MM.1S (cell line): ENCODE measurements at regions not wholly inside any gene's neighbourhood (a gene's known extent, or its start where the extent isn't known, plus 50 kb on each side); places are given as distances from the start of the nearest gene placed in this dataset.

ENCODE experiments used
- DNase-seq: peaks from one replicate; pipeline ENCODE4 v3.0.0-alpha.2; 2015
- H2AFZ ChIP-seq: fragments of 300-600 bp; sonication (generic); 2 replicates; pipeline ENCODE4 v1.6.0; 2016; ENCODE audit warnings: antibody characterized with exemption, low read length
- H3F3A ChIP-seq: fragments of 300-600 bp; sonication (generic); 2 replicates; pipeline ENCODE4 v1.6.1; 2016; ENCODE audit warnings: mild to moderate bottlenecking, antibody characterized with exemption, low read length, moderate library complexity, mixed read lengths; ENCODE audit not compliant: insufficient read depth
- H3K27ac ChIP-seq: fragments of 300-600 bp; sonication (generic); 2 replicates; pipeline ENCODE4 v1.5.1; 2016; ENCODE audit warnings: mild to moderate bottlenecking, low read length
- H3K27me3 ChIP-seq: fragments of 300-600 bp; sonication (generic); replicated peaks from 2 replicates; pipeline ENCODE4 v1.6.0; 2016; ENCODE audit warnings: low read length; ENCODE audit not compliant: insufficient read depth
- H3K36me3 ChIP-seq: fragments of 300-600 bp; sonication (generic); replicated peaks from 2 replicates; pipeline ENCODE4 v1.6.1; 2016; ENCODE audit warnings: mild to moderate bottlenecking, low read length, mixed read lengths; ENCODE audit not compliant: insufficient read depth
- H3K4me1 ChIP-seq: fragments of 300-600 bp; sonication (generic); 2 replicates; pipeline ENCODE4 v1.6.1; 2016; ENCODE audit warnings: low read length, mixed read lengths
- H3K4me2 ChIP-seq: fragments of 300-600 bp; sonication (generic); 2 replicates; pipeline ENCODE4 v1.6.0; 2016; ENCODE audit warnings: low read depth, low read length
- H3K4me3 ChIP-seq: fragments of 300-600 bp; sonication (generic); 2 replicates; pipeline ENCODE4 v1.5.1; 2016; ENCODE audit warnings: low read length, mixed read lengths
- H3K79me2 ChIP-seq: fragments of 300-600 bp; sonication (generic); 2 replicates; pipeline ENCODE4 v1.6.1; 2016; ENCODE audit warnings: mixed run types, low read length, mixed read lengths
- H3K9ac ChIP-seq: fragments of 300-600 bp; sonication (generic); 2 replicates; pipeline ENCODE4 v1.6.1; 2016; ENCODE audit warnings: low read length, mixed read lengths
- H3K9me2 ChIP-seq: fragments of 300-600 bp; sonication (generic); replicated peaks from 2 replicates; pipeline ENCODE4 v1.6.1; 2016; ENCODE audit warnings: mild to moderate bottlenecking, low read length, mixed read lengths; ENCODE audit not compliant: insufficient read depth
- H3K9me3 ChIP-seq: fragments of 300-600 bp; sonication (generic); replicated peaks from 2 replicates; pipeline ENCODE4 v1.6.1; 2016; ENCODE audit warnings: mild to moderate bottlenecking, low read length, mixed read lengths; ENCODE audit not compliant: insufficient read depth
- H4K20me1 ChIP-seq: fragments of 300-600 bp; sonication (generic); 2 replicates; pipeline ENCODE4 v1.6.1; 2016; ENCODE audit warnings: mild to moderate bottlenecking, low read length, moderate library complexity, mixed read lengths; ENCODE audit not compliant: insufficient read depth
- CTCF ChIP-seq: fragments of 300-600 bp; sonication (generic); IDR thresholded peaks from 2 replicates; pipeline ENCODE4 v1.5.1; 2016; ENCODE audit warnings: antibody characterized with exemption, low read length, mixed read lengths
- EZH2 ChIP-seq: fragments of 300-600 bp; sonication (generic); optimal IDR thresholded peaks from 2 replicates; pipeline ENCODE3; 2017; ENCODE audit warnings: low read depth, mild to moderate bottlenecking, antibody characterized with exemption, low read length, mixed read lengths
- EZH2phosphoT487 ChIP-seq: fragments of 300-600 bp; sonication (generic); IDR thresholded peaks from 2 replicates; pipeline ENCODE4 v1.6.1; 2018; ENCODE audit warnings: antibody characterized with exemption, low read length

DNA sequence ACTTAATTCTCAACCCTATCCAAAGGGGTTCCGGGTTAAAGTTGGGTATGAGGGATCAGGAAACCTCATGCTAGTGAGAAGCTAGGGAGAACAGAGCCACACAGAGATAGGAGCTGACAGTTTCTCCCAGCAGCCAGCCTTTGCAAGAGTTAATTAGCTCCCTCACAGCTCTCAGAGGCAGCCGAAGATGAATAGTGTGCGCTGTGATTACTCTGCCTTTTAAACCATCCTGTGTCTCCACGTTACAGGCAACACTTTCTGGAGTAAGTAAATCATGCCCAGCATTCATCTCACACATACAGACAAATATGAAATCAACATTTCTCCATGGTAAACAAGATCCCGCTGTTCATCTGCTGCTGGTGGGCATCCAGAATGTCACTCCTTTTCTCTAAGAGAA is 429.6 kb downstream of the INSC start:
- Histone ChIP-seq H3K79me2 (no peaks in the 10 kb centered on the region), H3K4me1 (no peaks in the 10 kb centered on the region), H3K27ac (no peak overlapping the region), H3K4me3 (no peak overlapping the region), H3F3A (no peaks in the 10 kb centered on the region), H3K4me2 (no peak overlapping the region), H3K9ac (no peak overlapping the region), H3K36me3 (no peaks in the 10 kb centered on the region), H3K9me3 (no peaks in the 10 kb centered on the region), H3K27me3 (no peaks in the 10 kb centered on the region), H3K9me2 (no peaks in the 10 kb centered on the region), H4K20me1 (no peaks in the 10 kb centered on the region), H2AFZ (no peak overlapping the region)
- no peak for DNase-seq
- no peak for TF ChIP-seq EZH2

DNA sequence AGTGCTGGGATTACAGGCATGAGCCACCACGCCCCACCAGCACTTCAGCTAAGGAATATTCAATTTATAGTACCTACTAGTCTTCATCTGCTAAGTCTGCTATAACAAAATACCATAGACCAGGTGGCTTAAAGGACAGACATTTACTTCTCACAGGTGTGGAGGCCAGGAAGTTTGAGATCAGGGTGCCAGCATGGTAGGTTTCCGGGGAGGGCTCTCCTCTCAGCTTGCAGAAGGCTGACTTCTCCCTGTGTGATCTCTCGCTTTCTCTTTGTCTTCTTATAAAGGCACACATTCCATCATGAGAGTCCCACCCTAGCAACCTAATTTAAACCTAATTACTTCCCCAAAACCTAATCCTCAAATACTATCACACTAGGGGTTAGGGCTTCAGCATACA is 433.0 kb downstream of the INSC start:
- H3K36me3 ChIP-seq: no peaks in the 10 kb centered on the region
- H3K9me3 ChIP-seq: no peaks in the 10 kb centered on the region
- H3F3A ChIP-seq: no peaks in the 10 kb centered on the region
- no peak overlapping the region for H2AFZ ChIP-seq
- H3K4me3 ChIP-seq: no peak overlapping the region
- no peak overlapping the region for H3K9ac ChIP-seq
- no peak overlapping the region for H3K27ac ChIP-seq
- H3K4me2 ChIP-seq: no peak overlapping the region
- H4K20me1 ChIP-seq: no peaks in the 10 kb centered on the region
- TF ChIP-seq CTCF (no peak), EZH2phosphoT487 (no peak), EZH2 (no peak)
- H3K9me2 ChIP-seq: no peaks in the 10 kb centered on the region
- DNase-seq: no peak
- H3K4me1 ChIP-seq: no peaks in the 10 kb centered on the region
- H3K79me2 ChIP-seq: no peaks in the 10 kb centered on the region
- H3K27me3 ChIP-seq: no peaks in the 10 kb centered on the region

DNA sequence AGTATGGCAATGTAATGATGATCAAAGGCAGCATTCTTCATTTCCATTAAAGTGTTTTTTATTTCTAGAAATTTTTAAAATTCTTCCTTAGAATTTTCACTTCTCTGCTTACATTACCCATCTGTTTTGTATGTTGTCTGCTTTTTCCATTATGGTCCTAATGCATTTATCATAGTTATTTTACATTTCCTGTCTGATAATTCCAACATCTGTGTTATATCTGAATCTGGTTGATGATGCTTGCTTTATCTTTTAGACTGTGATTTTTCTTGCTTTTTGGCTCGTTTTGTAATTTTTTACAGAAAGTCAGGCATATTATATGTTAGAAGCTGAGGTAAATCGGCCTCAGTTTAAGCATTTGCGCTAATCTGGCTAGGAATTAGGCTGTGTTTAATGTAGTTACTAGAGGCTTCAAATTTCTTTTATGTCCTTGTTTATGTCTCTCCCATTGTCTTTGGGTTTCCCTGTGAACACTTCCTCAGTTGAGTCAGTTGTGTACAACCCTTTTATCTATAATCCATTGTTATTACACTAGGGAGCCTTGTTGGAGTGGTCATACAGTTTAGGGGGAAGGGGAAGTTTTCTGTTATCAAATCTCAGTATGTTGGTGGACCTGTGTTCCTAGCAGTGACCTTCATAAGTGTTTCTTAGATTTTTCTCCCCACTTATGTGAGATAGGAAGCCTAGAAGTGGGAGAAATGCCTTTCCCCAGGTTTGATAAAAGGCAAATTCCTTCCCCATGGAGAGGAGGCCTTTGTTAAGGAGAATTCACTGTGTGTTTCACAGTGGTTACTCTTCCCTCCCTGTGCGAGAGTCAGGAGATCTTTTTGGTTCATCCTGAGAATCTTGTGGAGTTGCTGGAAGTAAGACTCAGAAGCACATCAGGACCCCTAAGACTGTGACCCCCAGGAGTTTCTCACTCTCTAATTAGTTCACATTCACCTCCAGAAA is 437.5 kb downstream of the INSC start:
- no peaks in the 10 kb centered on the region for H3K4me1 ChIP-seq
- no peaks in the 10 kb centered on the region for H3K9me2 ChIP-seq
- H3K27ac ChIP-seq: no peak overlapping the region
- no peaks in the 10 kb centered on the region for H3F3A ChIP-seq
- no peak for DNase-seq
- no peaks in the 10 kb centered on the region for H3K27me3 ChIP-seq
- no peak overlapping the region for H3K4me2 ChIP-seq
- no peaks in the 10 kb centered on the region for H3K9me3 ChIP-seq
- no peak overlapping the region for H3K4me3 ChIP-seq
- no peaks in the 10 kb centered on the region for H3K36me3 ChIP-seq
- TF ChIP-seq EZH2phosphoT487 (no peak), EZH2 (no peak), CTCF (no peak)
- H4K20me1 ChIP-seq: no peaks in the 10 kb centered on the region
- H3K9ac ChIP-seq: no peak overlapping the region
- H2AFZ ChIP-seq: no peak overlapping the region
- no peaks in the 10 kb centered on the region for H3K79me2 ChIP-seq

DNA sequence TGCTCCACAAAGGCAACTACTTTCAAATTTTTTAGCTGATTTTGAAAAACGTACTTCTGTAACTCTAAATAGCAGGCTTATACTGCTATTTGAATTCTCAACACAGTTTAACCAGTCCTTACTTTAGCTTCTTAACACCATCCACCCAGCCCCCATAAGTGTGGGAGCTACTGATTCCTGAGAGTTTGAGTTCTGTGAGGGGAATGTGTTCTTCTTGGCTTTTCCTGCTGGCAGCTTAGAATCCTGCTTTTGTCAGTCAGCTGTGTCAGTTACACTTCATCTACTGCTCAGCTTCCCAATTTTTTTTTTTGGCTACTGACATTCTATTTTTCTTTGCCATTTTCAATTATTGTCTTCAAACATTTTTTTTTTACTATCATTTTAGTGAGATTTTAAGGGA is 440.4 kb downstream of the INSC start:
- H3K4me1 ChIP-seq: no peaks in the 10 kb centered on the region
- H3K9ac ChIP-seq: no peak overlapping the region
- H3K9me3 ChIP-seq: no peaks in the 10 kb centered on the region
- H3K79me2 ChIP-seq: no peaks in the 10 kb centered on the region
- TF ChIP-seq CTCF (no peak), EZH2phosphoT487 (no peak), EZH2 (no peak)
- H3F3A ChIP-seq: no peaks in the 10 kb centered on the region
- H3K27me3 ChIP-seq: no peaks in the 10 kb centered on the region
- no peak for DNase-seq
- no peaks in the 10 kb centered on the region for H3K9me2 ChIP-seq
- 0 out of 2 replicates have a peak overlapping the region, but pooled peaks have one; percentile 1 for H2AFZ ChIP-seq
- H3K4me2 ChIP-seq: no peak overlapping the region
- H3K4me3 ChIP-seq: no peak overlapping the region
- no peak overlapping the region for H3K27ac ChIP-seq
- H3K36me3 ChIP-seq: no peaks in the 10 kb centered on the region
- H4K20me1 ChIP-seq: no peaks in the 10 kb centered on the region
